HEK293 (cell line): ENCODE measurements at regions not wholly inside any gene's neighbourhood (a gene's known extent, or its start where the extent isn't known, plus 50 kb on each side); places are given as distances from the start of the nearest gene placed in this dataset.
"Not testable (repeated sequence)": the region's sequence is repeated elsewhere in the genome, so short reads cannot be mapped to it uniquely, and the experiment has no call there.

Source experiments
- CTCF ChIA-PET: fragments of 350-600 bp; formaldehyde crosslinking; extraction: SDS; loops from one replicate; lab custom pipeline; 2021; ENCODE audit warnings: antibody characterized with exemption; lab: Yijun Ruan, JAX
- POLR2A ChIA-PET: fragments of 300-600 bp; formaldehyde crosslinking; extraction: SDS; loops from one replicate; lab custom pipeline; 2020; ENCODE audit warnings: antibody characterized with exemption, inconsistent platforms; lab: Yijun Ruan, JAX
- H3K27ac ChIP-seq: fragments of 200-500 bp; sonication (Bioruptor generic); 2 replicates; pipeline ENCODE4 v1.5.1; 2014; ENCODE audit warnings: low read depth, low read length, control low read depth, inconsistent platforms; ENCODE audit errors: extremely low read depth
- H3K36me3 ChIP-seq, 2 experiments: fragments of 200-500 bp in 1 of 2; sonication (Bioruptor generic) in 1 of 2; 1 replicate in 1 of 2; 2 replicates in 1 of 2; pipeline ENCODE4 v1.5.1; 2014 to 2017; ENCODE audit warnings: inconsistent platforms in 2 of 2, low read length in 2 of 2; ENCODE audit not compliant: control insufficient read depth in 2 of 2, insufficient read depth in 1 of 2
- H3K4me1 ChIP-seq: fragments of 200-500 bp; sonication (Bioruptor generic); 2 replicates; pipeline ENCODE4 v1.5.1; 2014; ENCODE audit warnings: mild to moderate bottlenecking, low read length, inconsistent platforms; ENCODE audit not compliant: control insufficient read depth, insufficient read depth
- H3K4me3 ChIP-seq: 2 replicates; pipeline ENCODE4 v1.5.1; 2011; ENCODE audit warnings: low read depth, mild to moderate bottlenecking, control low read depth, low read length, moderate library complexity
- H3K9me3 ChIP-seq: fragments of 200-500 bp; sonication (Bioruptor generic); 2 replicates; pipeline ENCODE4 v1.5.1; 2014; ENCODE audit warnings: low read depth, low read length, inconsistent platforms; ENCODE audit not compliant: control insufficient read depth, insufficient read depth
- EGR2 ChIP-seq: fragments of 450-650 bp; formaldehyde crosslinking; IDR thresholded peaks from 2 replicates; pipeline ENCODE4 v1.5.1; 2016; ENCODE audit warnings: low read depth, missing biosample characterization, missing genetic modification characterization
- FEZF1 ChIP-seq: fragments of 450-650 bp; formaldehyde crosslinking; IDR thresholded peaks from 2 replicates; pipeline ENCODE4 v1.5.1; 2016; ENCODE audit warnings: missing biosample characterization, missing genetic modification characterization
- GLI2 ChIP-seq: fragments of 450-650 bp; formaldehyde crosslinking; IDR thresholded peaks from 2 replicates; pipeline ENCODE4; 2017; ENCODE audit warnings: missing biosample characterization, missing genetic modification characterization, low read depth, borderline replicate concordance
- HOXD13 ChIP-seq: sonication (generic); formaldehyde crosslinking; IDR thresholded peaks from 2 replicates; pipeline ENCODE4 v1.8.0; 2022; ENCODE audit warnings: missing genetic modification reagents, borderline replicate concordance
- KLF17 ChIP-seq: fragments of 450-650 bp; formaldehyde crosslinking; IDR thresholded peaks from 2 replicates; pipeline ENCODE4 v1.5.1; 2016; ENCODE audit warnings: missing biosample characterization, missing genetic modification characterization
- KLF9 ChIP-seq: fragments of 450-650 bp; formaldehyde crosslinking; IDR thresholded peaks from 2 replicates; pipeline ENCODE4 v1.5.1; 2016; ENCODE audit warnings: missing biosample characterization, missing genetic modification characterization, low read depth
- MEIS1 ChIP-seq: sonication (generic); formaldehyde crosslinking; IDR thresholded peaks from 2 replicates; pipeline ENCODE4 v1.8.1; 2022; ENCODE audit warnings: missing genetic modification reagents, mild to moderate bottlenecking, borderline replicate concordance
- MYNN ChIP-seq: fragments of 450-650 bp; formaldehyde crosslinking; IDR thresholded peaks from 2 replicates; pipeline ENCODE4 v1.5.1; 2016; ENCODE audit warnings: missing biosample characterization, missing genetic modification characterization, borderline replicate concordance
- SCRT1 ChIP-seq: fragments of 450-650 bp; formaldehyde crosslinking; IDR thresholded peaks from 2 replicates; pipeline ENCODE4 v1.5.1; 2016; ENCODE audit warnings: missing biosample characterization, missing genetic modification characterization, borderline replicate concordance
- SETDB1 ChIP-seq: IDR thresholded peaks from one replicate; pipeline ENCODE4 v1.6.1; 2017; ENCODE audit warnings: mild to moderate bottlenecking, low read length, moderate library complexity, mixed read lengths; ENCODE audit not compliant: insufficient read length
- SP3 ChIP-seq: fragments of 450-650 bp; formaldehyde crosslinking; IDR thresholded peaks from 2 replicates; pipeline ENCODE4 v1.5.1; 2016; ENCODE audit warnings: missing biosample characterization, missing genetic modification characterization
- ZNF133 ChIP-seq: fragments of 450-650 bp; formaldehyde crosslinking; IDR thresholded peaks from 2 replicates; pipeline ENCODE4 v1.5.1; 2016; ENCODE audit warnings: missing biosample characterization, missing genetic modification characterization
- ZNF19 ChIP-seq: fragments of 450-650 bp; formaldehyde crosslinking; IDR thresholded peaks from 2 replicates; pipeline ENCODE4; 2016; ENCODE audit warnings: missing biosample characterization, missing genetic modification characterization, low read depth
- ZNF221 ChIP-seq: fragments of 450-650 bp; formaldehyde crosslinking; IDR thresholded peaks from 2 replicates; pipeline ENCODE4 v1.5.1; 2017; ENCODE audit warnings: missing biosample characterization, missing genetic modification characterization, borderline replicate concordance
- ZNF280D ChIP-seq: fragments of 450-650 bp; formaldehyde crosslinking; IDR thresholded peaks from 2 replicates; pipeline ENCODE4 v1.5.1; 2016; ENCODE audit warnings: missing biosample characterization, missing genetic modification characterization
- ZNF302 ChIP-seq: fragments of 450-650 bp; formaldehyde crosslinking; IDR thresholded peaks from 2 replicates; pipeline ENCODE4 v1.5.1; 2016; ENCODE audit warnings: missing biosample characterization, missing genetic modification characterization, low read depth
- ZNF366 ChIP-seq: fragments of 450-650 bp; formaldehyde crosslinking; conservative IDR thresholded peaks from 2 replicates; pipeline ENCODE4 v1.5.1; 2016; ENCODE audit warnings: missing biosample characterization, missing genetic modification characterization
- ZNF426 ChIP-seq: fragments of 450-650 bp; formaldehyde crosslinking; IDR thresholded peaks from 2 replicates; pipeline ENCODE4 v1.5.1; 2017; ENCODE audit warnings: missing biosample characterization, missing genetic modification characterization, mild to moderate bottlenecking, inconsistent platforms, moderate library complexity
- ZNF501 ChIP-seq: fragments of 450-650 bp; formaldehyde crosslinking; IDR thresholded peaks from 2 replicates; pipeline ENCODE4 v1.5.1; 2016; ENCODE audit warnings: missing biosample characterization, missing genetic modification characterization
- ZNF521 ChIP-seq: fragments of 450-650 bp; formaldehyde crosslinking; IDR thresholded peaks from 2 replicates; pipeline ENCODE4 v1.5.1; 2017; ENCODE audit warnings: missing biosample characterization, mild to moderate bottlenecking, missing genetic modification characterization
- ZNF548 ChIP-seq: fragments of 450-650 bp; formaldehyde crosslinking; IDR thresholded peaks from 2 replicates; pipeline ENCODE4 v1.5.1; 2016; ENCODE audit warnings: missing biosample characterization, missing genetic modification characterization
- ZNF580 ChIP-seq: fragments of 450-650 bp; formaldehyde crosslinking; IDR thresholded peaks from 2 replicates; pipeline ENCODE4 v1.5.1; 2016; ENCODE audit warnings: missing biosample characterization, missing genetic modification characterization
- ZNF629 ChIP-seq: fragments of 450-650 bp; formaldehyde crosslinking; IDR thresholded peaks from 2 replicates; pipeline ENCODE4 v1.5.1; 2017; ENCODE audit warnings: missing biosample characterization, missing genetic modification characterization
- ZNF701 ChIP-seq: fragments of 450-650 bp; formaldehyde crosslinking; IDR thresholded peaks from 2 replicates; pipeline ENCODE4 v1.5.1; 2016; ENCODE audit warnings: missing biosample characterization, missing genetic modification characterization
- ZNF76 ChIP-seq: fragments of 450-650 bp; formaldehyde crosslinking; IDR thresholded peaks from 2 replicates; pipeline ENCODE4; 2016; ENCODE audit warnings: low read depth, missing biosample characterization, missing genetic modification characterization, borderline replicate concordance
- ZNF776 ChIP-seq: fragments of 450-650 bp; formaldehyde crosslinking; IDR thresholded peaks from 2 replicates; pipeline ENCODE4 v1.5.0; 2017; ENCODE audit warnings: missing biosample characterization, missing genetic modification characterization, borderline replicate concordance
- ZNF830 ChIP-seq: fragments of 450-650 bp; IDR thresholded peaks from 2 replicates; pipeline ENCODE4 v1.5.0; 2018; ENCODE audit warnings: missing biosample characterization, missing genetic modification characterization, low read depth, mild to moderate bottlenecking, moderate library complexity

GRCh38 chr6:86780923-86781322 is 156.4 kb upstream of the HTR1E start (continued):
- TF ChIP-seq ZNF830 (tag by site-specific recombination), result no peak
- no peak for TF ChIP-seq ZNF280D (tag by site-specific recombination)
- TF ChIP-seq SCRT1 (tag by site-specific recombination), result no peak
- no peak for TF ChIP-seq MYNN (tag by site-specific recombination)
- no peak for TF ChIP-seq GLI2
- no peak for TF ChIP-seq ZNF426 (tag by site-specific recombination)
- no peak for TF ChIP-seq ZNF521

GRCh38 chr6:86775893-86776292 is 161.4 kb upstream of the HTR1E start:
- CTCF ChIA-PET, result interaction anchor here (0.6 kb wide), 1 partner anchor 52 kb away, joined by 3 read pairs; no protein-coding TSS in a partner anchor
- TF ChIP-seq FEZF1 (tag by site-specific recombination) (no peak), ZNF580 (tag by site-specific recombination) (no peak), MYNN (tag by site-specific recombination) (no peak), MEIS1 (CRISPR knock-in tag) (no peak), ZNF19 (no peak), ZNF776 (tag by site-specific recombination) (no peak), KLF9 (tag by site-specific recombination) (no peak), SETDB1 (no peak), ZNF548 (tag by site-specific recombination) (no peak), ZNF701 (tag by site-specific recombination) (no peak), ZNF629 (tag by site-specific recombination) (no peak), ZNF76 (tag by site-specific recombination) (no peak), SP3 (no peak), ZNF366 (tag by site-specific recombination) (no peak), ZNF501 (tag by site-specific recombination) (no peak)
- TF ChIP-seq, all 188 proteins: peak for 0
- POLR2A ChIA-PET, result no interaction called here
- no peak overlapping the region for H3K4me3 ChIP-seq
- no peaks in the 10 kb centered on the region for H3K4me1 ChIP-seq
- no peaks in the 10 kb centered on the region for H3K36me3 ChIP-seq
- no peak overlapping the region for H3K27ac ChIP-seq
- no peaks in the 10 kb centered on the region for H3K9me3 ChIP-seq

GRCh38 chr6:86765211-86765610 is 172.1 kb upstream of the HTR1E start:
- no peak for TF ChIP-seq HOXD13
- no peak for TF ChIP-seq ZNF221
- TF ChIP-seq KLF17 (tag by site-specific recombination), result no peak
- TF ChIP-seq ZNF133 (tag by site-specific recombination), result no peak
- TF ChIP-seq EGR2 (tag by site-specific recombination), result no peak
- no peak for TF ChIP-seq ZNF302 (tag by site-specific recombination)
- H3K27ac ChIP-seq, result no peak overlapping the region
- ChIA-PET CTCF (interaction anchor here (0.6 kb wide), 1 partner anchor 72 kb away, joined by 3 read pairs; no protein-coding TSS in a partner anchor), POLR2A (no interaction called here)
- no peaks in the 10 kb centered on the region for H3K9me3 ChIP-seq
- no peaks in the 10 kb centered on the region for H3K36me3 ChIP-seq
- no peaks in the 10 kb centered on the region for H3K4me1 ChIP-seq
- no peak overlapping the region for H3K4me3 ChIP-seq

GRCh38 chr6:86759953-86760352 is 177.4 kb upstream of the HTR1E start:
- H3K4me3 ChIP-seq, CTCF ChIA-PET, H3K36me3 ChIP-seq, H3K27ac ChIP-seq, H3K4me1 ChIP-seq, POLR2A ChIA-PET, H3K9me3 ChIP-seq: not testable (repeated sequence)
